PC-9 (cell line): ENCODE measurements at regions not wholly inside any gene's neighbourhood (a gene's known extent, or its start where the extent isn't known, plus 50 kb on each side); places are given as distances from the start of the nearest gene placed in this dataset.

Experiments
- BruUV-seq: library from RNA; stranded (reverse); fragments of 400-500 nt; replicated peaks from 2 replicates; lab custom pipeline; 2021; lab: Mats Ljungman, UMichigan
- CTCF ChIA-PET: fragments of 300-600 bp; sonication (Branson Sonifier 250); formaldehyde crosslinking; loops from one replicate; lab custom pipeline; 2022; ENCODE audit warnings: antibody characterized with exemption; lab: Charles Lee
- POLR2A ChIA-PET: fragments of 300-600 bp; sonication (Branson Sonifier 250); formaldehyde crosslinking; loops from one replicate; lab custom pipeline; 2022; ENCODE audit warnings: antibody characterized with exemption; ENCODE audit not compliant: unreplicated experiment; lab: Charles Lee
- DNase-seq, 2 experiments: peaks; one replicate each; pipeline versions ENCODE4 v3.0.0 to v3.0.0-alpha.2; 2015 to 2022; ENCODE audit warnings: mixed read lengths in 1 of 2
- H2AFZ ChIP-seq: fragments of 200-600 bp; sonication (generic); 2 replicates; pipeline ENCODE4 v1.8.1; 2017; ENCODE audit warnings: antibody characterized with exemption
- H3F3A ChIP-seq: fragments of 200-600 bp; sonication (generic); 2 replicates; pipeline ENCODE4 v1.8.1; 2017; ENCODE audit warnings: antibody characterized with exemption, mild to moderate bottlenecking, low read depth; ENCODE audit not compliant: insufficient read depth
- H3K27ac ChIP-seq: fragments of 200-600 bp; sonication (generic); 2 replicates; pipeline ENCODE4 v1.6.1; 2016; ENCODE audit warnings: mixed run types
- H3K27me3 ChIP-seq: fragments of 200-600 bp; sonication (generic); 2 replicates; pipeline ENCODE4 v1.6.1; 2016; ENCODE audit warnings: low read depth, mixed run types; ENCODE audit not compliant: insufficient read depth
- H3K36me3 ChIP-seq: fragments of 200-600 bp; sonication (generic); 2 replicates; pipeline ENCODE4 v1.6.1; 2016; ENCODE audit warnings: low read depth, mixed run types
- H3K4me1 ChIP-seq: fragments of 200-600 bp; sonication (generic); replicated peaks from 2 replicates; pipeline ENCODE4 v1.6.1; 2016; ENCODE audit warnings: mixed run types; ENCODE audit not compliant: insufficient read depth
- H3K4me2 ChIP-seq: fragments of 200-600 bp; sonication (generic); 2 replicates; pipeline ENCODE4 v1.6.1; 2017; ENCODE audit warnings: mixed run types
- H3K4me3 ChIP-seq: fragments of 200-600 bp; sonication (generic); 2 replicates; pipeline ENCODE4 v1.6.1; 2016; ENCODE audit warnings: mixed run types
- H3K79me2 ChIP-seq: fragments of 200-600 bp; sonication (generic); 2 replicates; pipeline ENCODE4 v1.6.1; 2017; ENCODE audit warnings: low read depth, mixed run types
- H3K9me2 ChIP-seq: fragments of 200-600 bp; sonication (generic); 2 replicates; pipeline ENCODE4 v1.8.1; 2017; ENCODE audit warnings: mild to moderate bottlenecking; ENCODE audit not compliant: insufficient read depth
- H3K9me3 ChIP-seq: fragments of 200-600 bp; sonication (generic); 2 replicates; pipeline ENCODE4 v1.8.1; 2016; ENCODE audit warnings: low read depth; ENCODE audit not compliant: insufficient read depth
- H4K20me1 ChIP-seq: fragments of 200-600 bp; sonication (generic); 2 replicates; pipeline ENCODE4 v1.8.1; 2017; ENCODE audit not compliant: insufficient read depth
- CTCF ChIP-seq: fragments of 200-600 bp; sonication (generic); conservative IDR thresholded peaks from 2 replicates; pipeline ENCODE4 v1.6.1; 2017; ENCODE audit warnings: mixed run types, antibody characterized with exemption, mild to moderate bottlenecking, moderate library complexity
- EZH2 ChIP-seq: fragments of 200-600 bp; sonication (generic); IDR thresholded peaks from 2 replicates; pipeline ENCODE4 v1.8.0; 2017; ENCODE audit warnings: antibody characterized with exemption, low read depth
- intact Hi-C: fragments of 100-400 bp; cut with micrococcal nuclease; formaldehyde crosslinking; loops from one replicate; pipeline ENCODE4 v1.10.0; 2022; ENCODE audit not compliant: unreplicated experiment

- no peaks in the 10 kb centered on the region for H3K27me3 ChIP-seq
- no peaks in the 10 kb centered on the region for H3K9me2 ChIP-seq
- POLR2A ChIA-PET, result no interaction called here
- no TSS peak for BruUV-seq
- CTCF ChIA-PET, result no interaction called here
- no peaks in the 10 kb centered on the region for H3K79me2 ChIP-seq
- H3K4me2 ChIP-seq, result no peak overlapping the region
- TF ChIP-seq CTCF, result no peak
- TF ChIP-seq EZH2, result no peak
- H2AFZ ChIP-seq, result no peak overlapping the region
- no peak overlapping the region for H3K27ac ChIP-seq
- H3K4me3 ChIP-seq, result no peak overlapping the region
- peaks cover 42% of the 10 kb centered on the region for H3K4me1 ChIP-seq
- H3F3A ChIP-seq, result peaks cover 27% of the 10 kb centered on the region
- H3K9me3 ChIP-seq, result no peaks in the 10 kb centered on the region
- DNase-seq, result peak in 1 of 2 experiments; percentile 17
- no peaks in the 10 kb centered on the region for H3K36me3 ChIP-seq
- H4K20me1 ChIP-seq, result no peaks in the 10 kb centered on the region
- intact Hi-C loops, result no loop called here
These were observed 106.6 kb upstream of the TNS3 start for GRCh38 chr7:47688311-47689100.

- Histone ChIP-seq H3F3A (peaks cover under 1% of the 10 kb centered on the region; the same call in 1 of the 2 replicates), H3K4me1 (peaks cover 19% of the 10 kb centered on the region), H2AFZ (no peak overlapping the region), H3K27ac (no peak overlapping the region), H3K79me2 (no peaks in the 10 kb centered on the region), H3K9me3 (no peaks in the 10 kb centered on the region), H4K20me1 (no peaks in the 10 kb centered on the region), H3K36me3 (no peaks in the 10 kb centered on the region), H3K4me2 (no peak overlapping the region), H3K4me3 (no peak overlapping the region), H3K9me2 (no peaks in the 10 kb centered on the region), H3K27me3 (no peaks in the 10 kb centered on the region)
- CTCF ChIA-PET, result interaction anchor here (0.6 kb wide), 2 partner anchors 22 to 434 kb away, joined by 4 read pairs; no protein-coding TSS in a partner anchor
- no peak for TF ChIP-seq CTCF
- no peak for TF ChIP-seq EZH2
- no peak for DNase-seq
- intact Hi-C loops, result no loop called here
- POLR2A ChIA-PET, result no interaction called here
- BruUV-seq, result no TSS peak
These were observed 103.9 kb upstream of the TNS3 start for GRCh38 chr7:47685712-47686376.

GRCh38 chr7:47685151-47685550 lies 103.2 kb upstream of the TNS3 start:
- ChIA-PET POLR2A (no interaction called here), CTCF (interaction anchor here (0.6 kb wide), 1 partner anchor 21 kb away, joined by 4 read pairs; no protein-coding TSS in a partner anchor)

More at GRCh38 chr7:47685151-47685550, 103.2 kb upstream of the TNS3 start:
- Histone ChIP-seq H3K27ac (no peak overlapping the region), H3K27me3 (no peaks in the 10 kb centered on the region), H3K36me3 (no peaks in the 10 kb centered on the region), H3K9me2 (no peaks in the 10 kb centered on the region), H4K20me1 (no peaks in the 10 kb centered on the region), H3K4me1 (peaks cover 15% of the 10 kb centered on the region; the same call in 1 of the 2 replicates), H3K4me3 (no peak overlapping the region), H3K9me3 (no peaks in the 10 kb centered on the region), H2AFZ (no peak overlapping the region), H3K4me2 (no peak overlapping the region), H3K79me2 (no peaks in the 10 kb centered on the region), H3F3A (no peaks in the 10 kb centered on the region; the same call in 1 of the 2 replicates)
- intact Hi-C loops, result no loop called here
- no TSS peak for BruUV-seq
- DNase-seq, result no peak
- TF ChIP-seq CTCF (no peak), EZH2 (no peak)
